Muscle of back (tissue), 3 donors: ENCODE measurements at regions not wholly inside any gene's neighbourhood (a gene's known extent, or its start where the extent isn't known, plus 50 kb on each side); places are given as distances from the start of the nearest gene placed in this dataset.

Source experiments
- DNase-seq, 3 donors: peaks; one replicate each; pipeline versions ENCODE4 v3.0.0 to v3.0.0-alpha.2; 2013

DNA sequence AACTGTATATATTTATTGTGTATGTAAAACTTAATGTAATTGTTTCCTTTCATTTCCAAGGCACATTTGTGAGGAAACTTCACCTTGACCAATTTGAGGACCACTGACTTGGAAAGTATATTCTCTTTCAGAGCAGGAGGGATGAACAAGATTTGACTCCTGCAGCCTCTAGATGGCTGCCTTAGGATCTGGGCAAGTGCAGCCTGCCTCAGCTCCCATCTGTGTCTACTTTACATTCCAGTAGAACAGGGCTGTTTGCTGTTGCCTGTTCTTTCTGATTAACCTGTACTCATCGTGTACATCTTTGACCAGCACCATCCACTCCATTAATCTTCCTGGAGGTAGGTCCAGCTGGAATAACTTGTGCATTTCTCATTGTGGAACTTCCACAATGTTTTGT is 312.8 kb downstream of the HLX start:
- no peak for DNase-seq

DNA sequence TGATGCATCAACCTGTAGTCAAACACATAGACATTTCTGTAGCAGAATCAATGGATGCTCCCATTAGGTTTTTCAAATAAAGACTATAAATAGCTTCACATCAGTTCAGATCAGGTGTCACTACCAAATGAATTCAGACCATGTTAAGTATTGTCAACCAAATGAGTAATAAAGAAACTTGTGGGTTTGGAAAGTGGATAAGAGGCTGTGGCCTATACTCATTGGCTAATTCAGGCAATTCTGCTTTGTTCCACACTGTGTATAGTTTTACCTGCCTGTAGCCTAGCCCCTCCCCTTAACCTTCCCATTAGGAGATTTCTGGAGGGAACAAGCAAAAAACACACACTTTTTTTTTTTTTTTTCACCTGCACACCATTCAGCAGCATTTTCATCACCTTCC is 321.2 kb downstream of the HLX start:
- DNase-seq: no peak

- no peak for DNase-seq
Measured at GRCh38 chr1:221201773-221202172, 322.5 kb downstream of the HLX start.

- DNase-seq: peak; percentile 63 to 87 (median 86)
Measured at GRCh38 chr1:221203224-221204054, 324.2 kb downstream of the HLX start.

GRCh38 chr1:221204055-221204833 is 325.0 kb downstream of the HLX start:
- peak in 2 of 3 donors; percentile 59 to 66 for DNase-seq

GRCh38 chr1:221206076-221206475 is 326.8 kb downstream of the HLX start:
- no peak for DNase-seq

- no peak for DNase-seq
Measured at GRCh38 chr1:221212926-221213325, 333.7 kb downstream of the HLX start.

- peak; percentile 53 to 82 (median 76) for DNase-seq
Measured at GRCh38 chr1:221217029-221217428, 337.8 kb downstream of the HLX start.

- DNase-seq: no peak
Measured at GRCh38 chr1:221223281-221223680, 344.0 kb downstream of the HLX start.

GRCh38 chr1:221227460-221227859 is 348.2 kb downstream of the HLX start:
- DNase-seq: no peak

DNA sequence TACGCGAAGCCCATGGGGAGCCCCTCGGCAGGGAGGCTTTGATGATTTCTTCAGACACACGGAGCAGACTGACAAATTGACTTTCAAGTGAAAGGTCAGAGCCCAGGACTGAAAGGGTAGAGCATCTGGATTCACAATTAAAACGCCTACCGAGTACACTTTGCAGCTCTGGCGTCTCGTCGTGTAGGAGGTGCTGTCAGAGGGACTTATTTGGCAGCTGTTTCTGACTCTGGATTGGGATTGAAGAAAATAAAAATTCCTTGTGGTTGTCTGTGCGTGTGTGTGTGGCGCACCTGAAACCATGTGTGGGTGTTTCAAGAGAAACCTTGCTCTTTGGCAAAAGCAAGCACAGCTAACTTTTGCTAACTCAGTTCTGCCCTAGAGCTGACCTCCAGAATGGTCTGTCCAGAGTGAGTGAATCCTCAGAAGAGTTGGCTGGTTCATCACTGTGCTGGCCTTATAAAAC is 348.7 kb downstream of the HLX start:
- DNase-seq: peak in 1 of 3 donors; percentile 42

DNA sequence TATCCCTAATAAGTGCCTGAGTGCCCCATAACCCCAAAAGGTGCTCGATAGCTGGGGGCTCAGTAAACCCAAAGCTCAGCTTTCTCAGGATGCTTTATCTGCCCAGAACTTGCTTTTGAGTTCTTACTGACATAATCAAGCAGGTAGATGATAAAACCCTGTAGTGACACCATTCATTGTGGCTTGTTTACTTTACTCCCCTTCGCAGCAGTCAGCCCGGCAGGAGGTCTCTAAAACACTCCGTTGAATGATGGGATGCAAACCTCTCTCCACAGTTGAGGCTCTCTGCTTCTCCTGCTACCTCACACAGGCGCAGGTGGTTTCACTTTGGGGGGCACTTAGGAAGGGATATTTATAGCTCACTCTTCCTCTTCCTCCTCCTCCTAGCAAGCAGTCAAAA is 349.4 kb downstream of the HLX start:
- no peak for DNase-seq

DNA sequence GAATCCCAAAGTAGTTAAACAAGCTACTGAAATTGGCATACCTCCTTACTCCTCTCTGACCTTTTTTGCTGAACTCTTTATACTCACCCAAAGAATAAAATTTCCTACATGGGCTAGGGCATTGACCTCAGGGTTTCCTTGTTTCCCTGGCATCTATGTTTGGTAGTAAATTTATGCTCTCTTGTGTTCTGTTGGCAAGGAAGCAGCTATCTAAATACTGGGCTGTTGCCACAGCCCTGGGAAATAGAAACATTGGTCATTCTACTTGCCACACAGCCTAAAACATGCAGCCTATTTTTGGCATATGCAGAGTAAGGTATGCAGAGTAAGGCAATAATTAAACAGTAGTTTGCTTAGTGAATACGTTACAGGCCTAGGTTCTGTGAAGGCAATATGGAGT is 351.4 kb downstream of the HLX start:
- no peak for DNase-seq

GRCh38 chr1:221234791-221235190 is 355.5 kb downstream of the HLX start:
- peak in 1 of 3 donors; percentile 81 for DNase-seq

DNA sequence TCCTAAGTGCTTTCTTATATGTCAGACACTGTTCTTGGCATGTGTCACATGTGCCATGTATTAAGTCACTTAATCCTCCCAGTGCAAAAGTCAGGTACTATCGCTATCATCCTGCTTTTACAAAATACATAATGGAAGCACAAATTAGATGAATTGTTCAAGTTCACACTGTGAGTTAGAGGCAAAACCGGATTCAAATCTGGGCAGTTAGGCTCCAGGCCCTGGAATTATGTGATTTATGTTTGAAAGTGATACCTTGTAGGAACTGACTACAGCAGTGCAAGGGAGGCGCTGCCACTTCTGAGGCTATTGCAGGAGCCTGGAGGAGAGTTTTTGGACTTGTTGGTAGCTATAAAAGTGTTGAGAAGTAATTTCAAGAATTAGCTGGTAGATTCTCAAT is 358.3 kb downstream of the HLX start:
- DNase-seq: no peak

- DNase-seq: peak in 1 of 3 donors; percentile 65
Measured at GRCh38 chr1:221239181-221239580, 359.9 kb downstream of the HLX start.

GRCh38 chr1:221239792-221240191 is 360.5 kb downstream of the HLX start:
- peak in 2 of 3 donors; percentile 52 to 77 for DNase-seq

DNA sequence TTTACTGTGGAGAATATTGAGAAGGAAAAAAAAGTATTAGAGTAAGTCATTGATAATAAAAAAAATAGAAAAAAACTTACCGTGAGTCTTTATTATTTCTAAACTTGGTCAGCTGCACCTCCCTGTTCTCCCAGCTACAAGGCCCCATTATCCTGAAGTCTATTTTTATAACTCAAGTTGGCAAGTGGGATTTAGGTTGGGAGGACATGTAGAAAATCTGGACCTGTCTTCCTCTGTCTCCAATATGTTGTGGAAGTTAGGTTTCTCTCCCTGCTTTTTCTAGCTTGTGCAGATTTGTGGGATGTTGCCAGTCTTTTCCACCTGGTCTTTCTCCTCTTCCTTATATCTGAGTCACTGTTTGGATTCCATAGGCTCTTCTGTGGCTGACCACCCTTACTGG is 361.4 kb downstream of the HLX start:
- DNase-seq: peak in 1 of 3 donors; percentile 63

- DNase-seq: no peak
Measured at GRCh38 chr1:221241157-221241556, 361.9 kb downstream of the HLX start.

- DNase-seq: no peak
Measured at GRCh38 chr1:221241592-221241991, 362.3 kb downstream of the HLX start.

GRCh38 chr1:221246067-221246466 is 366.8 kb downstream of the HLX start:
- DNase-seq: no peak

DNA sequence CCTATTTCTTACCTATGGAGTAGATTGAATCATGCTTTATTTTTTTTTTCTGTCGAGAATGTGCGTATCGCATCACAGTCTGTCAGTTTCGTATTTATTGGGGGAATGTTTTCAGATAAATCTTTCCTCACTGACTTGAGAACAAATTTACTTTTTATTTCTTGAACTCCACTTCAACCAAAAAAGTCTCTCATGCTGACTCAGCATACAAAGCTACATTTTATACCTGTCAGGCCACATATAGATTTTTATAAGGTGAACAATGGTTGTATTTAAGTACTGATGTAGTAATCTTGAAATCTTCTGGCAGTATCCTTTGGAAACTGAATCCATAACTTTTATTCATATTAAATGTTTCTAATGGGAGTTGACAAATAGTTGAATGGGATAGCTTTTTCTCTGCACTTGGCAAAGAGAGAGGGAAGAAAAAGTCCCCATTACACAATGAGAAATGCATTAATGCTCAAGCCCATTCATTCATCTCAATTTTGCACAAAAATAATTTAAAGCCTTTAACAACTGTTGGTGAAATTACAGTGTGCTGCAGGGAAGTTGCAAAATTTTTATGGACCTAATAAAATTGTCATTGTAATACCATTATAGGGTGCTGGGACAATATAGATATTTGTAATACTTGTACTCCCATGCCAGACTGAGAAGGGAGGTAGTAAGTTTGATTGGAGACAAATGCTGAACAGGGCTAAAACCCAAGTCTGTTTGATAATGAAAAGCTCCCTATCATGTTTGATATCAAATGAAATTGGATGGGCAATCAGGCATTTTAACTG is 367.6 kb downstream of the HLX start:
- peak in 1 of 3 donors; percentile 64 for DNase-seq
